ENCODE measurements at regions not wholly inside any gene's neighbourhood (a gene's known extent, or its start where the extent isn't known, plus 50 kb on each side); places are given as distances from the start of the nearest gene placed in this dataset.

- TF ChIP-seq POLR2A (IDR thresholded peaks at IDR 0.05; ENCODE audit: low read depth, low read length) (no peak), POLR2AphosphoS5 (IDR thresholded peaks at IDR 0.05; ENCODE audit: low read depth, low read length) (no peak), TAF1 (IDR thresholded peaks at IDR 0.05; ENCODE audit: borderline replicate concordance, low read depth, low read length) (no peak)
Observed at GRCh38 chr1:95631695-95632094, 397.7 kb downstream of the RWDD3 start.

All from GM12892 (cell line).